GM18517 (cell line): ENCODE measurements at regions not wholly inside any gene's neighbourhood (a gene's known extent, or its start where the extent isn't known, plus 50 kb on each side); places are given as distances from the start of the nearest gene placed in this dataset.

Experiments used
- ATAC-seq: cut with Tn5 transposase; IDR thresholded peaks from one replicate; pipeline ENCODE4 v1.9.1; 2021; ENCODE audit warnings: mild to moderate bottlenecking, moderate library complexity; ENCODE audit not compliant: unreplicated experiment

- no peak for ATAC-seq
Observed at GRCh38 chr5:60209146-60209840, 315.8 kb upstream of the PDE4D start.

- no peak for ATAC-seq
Observed at GRCh38 chr5:60208716-60209115, 315.2 kb upstream of the PDE4D start.

GRCh38 chr5:60207040-60207439, 313.5 kb upstream of the PDE4D start:
- ATAC-seq, result peak; percentile 90

- ATAC-seq, result no peak
Observed at GRCh38 chr5:60206234-60206633, 312.7 kb upstream of the PDE4D start.

GRCh38 chr5:60205071-60205470, 311.5 kb upstream of the PDE4D start:
- no peak for ATAC-seq

- no peak for ATAC-seq
Observed at GRCh38 chr5:60196385-60197113, 303.0 kb upstream of the PDE4D start.

GRCh38 chr5:60195551-60195950, 302.0 kb upstream of the PDE4D start:
- no peak for ATAC-seq

- no peak for ATAC-seq
Observed at GRCh38 chr5:60195083-60195482, 301.6 kb upstream of the PDE4D start.

GRCh38 chr5:60185231-60186099, 291.9 kb upstream of the PDE4D start:
- ATAC-seq, result no peak

GRCh38 chr5:60184606-60185005, 291.1 kb upstream of the PDE4D start:
- ATAC-seq, result no peak

GRCh38 chr5:60183881-60184280, 290.4 kb upstream of the PDE4D start:
- ATAC-seq, result no peak

GRCh38 chr5:60178101-60178500, 284.6 kb upstream of the PDE4D start:
- no peak for ATAC-seq

GRCh38 chr5:60177596-60177995, 284.1 kb upstream of the PDE4D start:
- ATAC-seq, result no peak

GRCh38 chr5:60173667-60174066, 280.1 kb upstream of the PDE4D start:
- no peak for ATAC-seq

GRCh38 chr5:60163762-60164161, 270.2 kb upstream of the PDE4D start:
- ATAC-seq, result no peak

- ATAC-seq, result no peak
Observed at GRCh38 chr5:60162441-60162840, 268.9 kb upstream of the PDE4D start.

GRCh38 chr5:60161340-60161934, 267.9 kb upstream of the PDE4D start:
- peak; percentile 82 for ATAC-seq

- ATAC-seq, result no peak
Observed at GRCh38 chr5:60149081-60149480, 255.6 kb upstream of the PDE4D start.

GRCh38 chr5:60148366-60148765, 254.8 kb upstream of the PDE4D start:
- no peak for ATAC-seq

- ATAC-seq, result no peak
Observed at GRCh38 chr5:60147791-60148190, 254.3 kb upstream of the PDE4D start.

GRCh38 chr5:60143942-60144549, 250.5 kb upstream of the PDE4D start:
- no peak for ATAC-seq
